GM10266 (cell line): ENCODE measurements at regions not wholly inside any gene's neighbourhood (a gene's known extent, or its start where the extent isn't known, plus 50 kb on each side); places are given as distances from the start of the nearest gene placed in this dataset.
"Not testable (repeated sequence)": the region's sequence is repeated elsewhere in the genome, so short reads cannot be mapped to it uniquely, and the experiment has no call there.

Experiments
- DNase-seq: peaks from one replicate; pipeline ENCODE4 v3.0.0; 2012; ENCODE audit errors: extremely low spot score

GRCh38 chr7:55714370-55714769 lies 142.1 kb upstream of the VOPP1 start:
- DNase-seq = not testable (repeated sequence)

GRCh38 chr7:55710312-55710711 lies 138.0 kb upstream of the VOPP1 start:
- DNase-seq = not testable (repeated sequence)

- not testable (repeated sequence) for DNase-seq
These were observed 135.7 kb upstream of the VOPP1 start for GRCh38 chr7:55708028-55708427.

GRCh38 chr7:55707410-55707809 lies 135.1 kb upstream of the VOPP1 start:
- DNase-seq = not testable (repeated sequence)

GRCh38 chr7:55706451-55707195 lies 134.3 kb upstream of the VOPP1 start:
- DNase-seq = not testable (repeated sequence)

GRCh38 chr7:55705728-55706450 lies 133.6 kb upstream of the VOPP1 start:
- not testable (repeated sequence) for DNase-seq

GRCh38 chr7:55702831-55703230 lies 130.5 kb upstream of the VOPP1 start:
- not testable (repeated sequence) for DNase-seq

- DNase-seq = not testable (repeated sequence)
These were observed 127.1 kb upstream of the VOPP1 start for GRCh38 chr7:55699450-55699842.

GRCh38 chr7:55698607-55699449 lies 126.5 kb upstream of the VOPP1 start:
- DNase-seq = not testable (repeated sequence)

- not testable (repeated sequence) for DNase-seq
These were observed 123.8 kb upstream of the VOPP1 start for GRCh38 chr7:55695893-55696701.

- DNase-seq = not testable (repeated sequence)
These were observed 122.2 kb upstream of the VOPP1 start for GRCh38 chr7:55694484-55694883.

GRCh38 chr7:55688684-55689681 lies 116.7 kb upstream of the VOPP1 start:
- DNase-seq = not testable (repeated sequence)

GRCh38 chr7:55688261-55688660 lies 116.0 kb upstream of the VOPP1 start:
- not testable (repeated sequence) for DNase-seq

GRCh38 chr7:55687252-55687651 lies 115.0 kb upstream of the VOPP1 start:
- DNase-seq = not testable (repeated sequence)

GRCh38 chr7:55686771-55687170 lies 114.5 kb upstream of the VOPP1 start:
- DNase-seq = not testable (repeated sequence)

GRCh38 chr7:55683501-55683900 lies 111.2 kb upstream of the VOPP1 start:
- DNase-seq = not testable (repeated sequence)

- DNase-seq = not testable (repeated sequence)
These were observed 103.3 kb upstream of the VOPP1 start for GRCh38 chr7:55675589-55675988.

- not testable (repeated sequence) for DNase-seq
These were observed 101.2 kb upstream of the VOPP1 start for GRCh38 chr7:55673525-55673924.

- DNase-seq = not testable (repeated sequence)
These were observed 99.8 kb upstream of the VOPP1 start for GRCh38 chr7:55672084-55672483.
